Right cardiac atrium (tissue), 5 donors: ENCODE measurements at regions not wholly inside any gene's neighbourhood (a gene's known extent, or its start where the extent isn't known, plus 50 kb on each side); places are given as distances from the start of the nearest gene placed in this dataset.
A peak's percentile ranks its signal among the peaks of the same experiment; 100 is the strongest.

Source experiments
- ATAC-seq, 2 donors: fragments of 200-7000 bp; cut with Tn5 transposase; one replicate each; pipeline versions ENCODE4 v1.8.0 to v1.9.1; 2020; ENCODE audit warnings: moderate library complexity in 2 of 2, mild to moderate bottlenecking in 1 of 2
- DNase-seq, 3 donors: peaks; one replicate each; pipeline ENCODE4 v3.0.0-alpha.2; 2020
- H3K27ac ChIP-seq: one replicate; pipeline ENCODE4 v1.5.1; 2013; ENCODE audit warnings: mild to moderate bottlenecking, low read length, control low read depth, moderate library complexity
- H3K27me3 ChIP-seq: one replicate; pipeline ENCODE4 v1.6.1; 2013; ENCODE audit not compliant: control insufficient read depth, insufficient read depth
- H3K4me1 ChIP-seq: one replicate; pipeline ENCODE4 v1.6.1; 2013; ENCODE audit warnings: low read length; ENCODE audit not compliant: control insufficient read depth, insufficient read depth
- H3K4me3 ChIP-seq: one replicate; pipeline ENCODE4 v1.5.1; 2013; ENCODE audit warnings: low read length, control low read depth
- H3K9me3 ChIP-seq: one replicate; pipeline ENCODE4 v1.6.1; 2013; ENCODE audit warnings: low read length; ENCODE audit not compliant: control insufficient read depth
- WGBS: extraction: QIAGEN DNeasy Blood & Tissue Kit; methylation state at CpG from one replicate; pipeline ENCODE4 v1.1.7; 2013; 5-methylcytosine and 5-hydroxymethylcytosine counted together
- intact Hi-C, 4 donors: fragments of 100-400 bp; cut with DNase I; formaldehyde crosslinking; loops; one replicate each; pipeline versions ENCODE4 v1.11.0 to v1.14.0; 2022 to 2023
- donor health status: healthy with polysubstance abuse.
- donor health status: DM: no; HTN: yes; CAD: no.
- donor health status: DM: no; HTN: no; CAD: no.
- donor health status: DM: no; HTN: yes; CAD: no; lungs with severe emphysema.
- donor health status: DM: yes; HTN: yes; CAD: no.

DNA sequence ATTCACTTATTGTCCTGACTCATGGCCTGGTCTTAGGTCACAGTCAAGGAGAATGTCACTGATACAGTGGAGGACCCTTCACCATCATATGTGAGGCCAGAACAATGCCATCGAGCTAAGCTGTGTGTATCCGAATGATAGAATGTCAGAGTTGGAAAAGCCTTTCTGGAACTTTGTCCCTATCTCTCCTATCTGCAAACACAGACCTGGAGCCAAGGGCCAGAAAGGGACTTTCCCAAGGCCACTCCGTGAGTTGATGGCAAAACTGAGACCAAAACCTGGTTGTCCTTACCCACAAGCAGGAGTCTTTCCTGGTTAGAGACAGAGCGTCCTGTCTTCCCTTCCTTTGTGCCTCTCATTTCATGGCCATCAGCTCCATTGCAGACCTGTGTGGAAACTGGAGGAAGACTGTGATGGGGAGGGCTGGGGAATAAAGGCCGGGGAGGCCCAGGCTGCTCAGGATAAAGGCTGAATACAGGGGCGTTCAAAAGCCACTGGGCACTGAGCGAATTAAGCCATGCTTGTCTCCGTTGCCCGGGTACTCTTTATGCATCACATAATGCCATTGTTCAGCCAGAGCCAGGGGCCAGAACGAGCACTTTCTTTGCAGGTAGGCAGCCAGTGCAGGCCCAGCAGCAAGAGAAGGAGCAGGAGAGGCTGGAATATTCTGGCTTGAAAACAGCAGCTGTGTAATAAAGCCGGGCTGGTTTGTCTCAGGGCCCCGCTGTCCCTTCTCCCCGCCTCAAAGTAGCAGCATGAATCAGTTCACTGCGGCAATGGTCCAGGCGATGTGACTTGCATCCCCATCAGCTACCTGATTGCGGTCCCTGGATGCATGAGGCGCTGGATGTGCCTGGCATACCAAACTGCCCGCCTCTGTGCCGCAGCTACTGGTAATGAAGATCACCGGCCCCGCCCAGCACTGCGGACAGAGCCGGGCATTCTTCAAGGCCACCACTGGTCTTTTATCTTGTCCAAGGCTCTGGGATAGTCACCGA, 143.0 kb downstream of the RPS24 start:
- intact Hi-C loops: no loop called here
- Histone ChIP-seq H3K27ac (no peak overlapping the region), H3K27me3 (no peaks in the 10 kb centered on the region), H3K9me3 (no peaks in the 10 kb centered on the region), H3K4me1 (no peaks in the 10 kb centered on the region), H3K4me3 (no peak overlapping the region)
- ATAC-seq (no peak), DNase-seq (no peak)
- 94% methylated on average over 24 of the region's 24 CpGs for WGBS

DNA sequence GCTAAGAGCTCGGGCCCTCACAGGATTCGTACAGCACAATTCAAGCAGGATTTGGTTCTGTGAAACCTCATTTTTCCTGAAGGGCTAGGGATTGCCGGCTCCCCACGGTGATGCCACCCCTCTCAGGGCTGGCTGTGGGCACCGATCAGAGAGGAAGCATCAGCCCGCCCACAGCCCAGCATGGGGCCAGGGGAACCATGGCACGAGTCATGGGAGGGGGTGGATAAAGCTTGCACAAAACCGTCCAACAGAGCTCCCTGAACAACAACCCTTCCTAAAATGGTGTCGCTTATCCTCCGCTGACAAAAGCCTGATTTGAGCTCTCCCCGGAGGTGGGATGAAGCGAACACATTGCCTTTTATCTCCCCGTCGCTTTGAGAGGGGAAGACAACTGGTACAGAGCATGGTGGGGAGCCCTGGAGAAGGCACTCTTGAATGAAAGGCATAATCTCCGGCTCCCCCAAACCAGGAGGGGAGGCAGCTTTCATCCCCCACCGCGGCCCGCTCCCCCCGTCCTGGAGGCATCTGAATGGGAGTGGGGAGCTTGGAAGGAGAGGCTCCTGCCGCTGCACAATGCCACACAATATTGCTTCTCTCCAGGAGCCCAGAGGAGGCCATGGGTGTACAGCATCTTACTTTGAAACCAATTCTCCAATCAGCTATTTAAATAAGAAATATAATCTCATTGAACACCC, 144.0 kb downstream of the RPS24 start:
- WGBS: 66% methylated on average over 20 of the region's 20 CpGs
- no peaks in the 10 kb centered on the region for H3K4me1 ChIP-seq
- intact Hi-C loops: no loop called here
- H3K4me3 ChIP-seq: no peak overlapping the region
- DNase-seq (no peak), ATAC-seq (no peak)
- no peaks in the 10 kb centered on the region for H3K27me3 ChIP-seq
- H3K9me3 ChIP-seq: no peaks in the 10 kb centered on the region
- no peak overlapping the region for H3K27ac ChIP-seq

DNA sequence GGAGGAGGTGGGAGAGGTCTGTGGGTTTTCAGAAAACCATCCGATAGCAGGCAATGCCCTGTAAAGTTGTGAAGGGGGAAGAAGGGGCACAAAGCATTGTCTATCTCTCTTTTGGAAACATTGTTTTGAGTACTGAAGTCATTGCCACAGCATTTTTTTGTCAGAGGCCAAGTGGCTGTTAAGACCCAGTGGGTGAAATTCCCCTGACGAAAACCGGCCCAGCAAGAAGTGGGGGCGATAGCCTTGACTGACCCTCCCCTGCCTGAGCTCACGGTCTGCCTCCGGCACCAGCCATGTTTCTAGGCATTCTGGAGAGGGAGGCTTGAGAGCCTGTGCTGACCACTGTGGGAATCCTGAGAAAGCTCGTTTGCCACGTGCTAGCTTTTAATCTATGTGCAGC, 144.7 kb downstream of the RPS24 start:
- H3K4me3 ChIP-seq: no peak overlapping the region
- ATAC-seq: no peak
- DNase-seq: no peak
- H3K27me3 ChIP-seq: no peaks in the 10 kb centered on the region
- intact Hi-C loops: no loop called here
- H3K27ac ChIP-seq: no peak overlapping the region
- WGBS: 53% methylated on average over 8 of the region's 8 CpGs
- H3K9me3 ChIP-seq: no peaks in the 10 kb centered on the region
- no peaks in the 10 kb centered on the region for H3K4me1 ChIP-seq

DNA sequence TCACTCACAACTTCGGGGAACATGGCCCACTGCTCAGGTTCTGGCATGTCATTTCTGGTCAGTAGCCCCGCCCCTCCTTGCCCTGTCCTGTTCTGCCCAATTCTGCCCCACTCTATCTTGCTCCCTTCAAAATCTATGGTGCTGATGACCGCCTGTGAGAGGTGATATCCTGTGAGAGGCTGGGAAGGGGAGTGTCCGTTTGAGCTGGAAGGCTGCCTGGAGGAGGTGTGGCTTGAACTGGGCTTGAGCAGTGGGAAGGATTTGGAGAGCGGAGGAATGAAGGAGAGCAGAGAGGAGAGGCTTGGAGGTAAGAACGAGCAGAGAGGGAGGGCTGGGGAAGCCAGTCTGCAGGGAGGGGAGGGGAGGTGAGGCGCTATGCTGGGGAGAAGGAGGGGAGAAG, 145.3 kb downstream of the RPS24 start:
- WGBS: 43% methylated on average over 7 of the region's 7 CpGs
- ATAC-seq: peak; percentile 75 to 77
- intact Hi-C loops: no loop called here
- no peaks in the 10 kb centered on the region for H3K9me3 ChIP-seq
- H3K27me3 ChIP-seq: no peaks in the 10 kb centered on the region
- DNase-seq: peak; percentile 60 to 84 (median 80)
- no peak overlapping the region for H3K4me3 ChIP-seq
- no peaks in the 10 kb centered on the region for H3K4me1 ChIP-seq
- no peak overlapping the region for H3K27ac ChIP-seq

DNA sequence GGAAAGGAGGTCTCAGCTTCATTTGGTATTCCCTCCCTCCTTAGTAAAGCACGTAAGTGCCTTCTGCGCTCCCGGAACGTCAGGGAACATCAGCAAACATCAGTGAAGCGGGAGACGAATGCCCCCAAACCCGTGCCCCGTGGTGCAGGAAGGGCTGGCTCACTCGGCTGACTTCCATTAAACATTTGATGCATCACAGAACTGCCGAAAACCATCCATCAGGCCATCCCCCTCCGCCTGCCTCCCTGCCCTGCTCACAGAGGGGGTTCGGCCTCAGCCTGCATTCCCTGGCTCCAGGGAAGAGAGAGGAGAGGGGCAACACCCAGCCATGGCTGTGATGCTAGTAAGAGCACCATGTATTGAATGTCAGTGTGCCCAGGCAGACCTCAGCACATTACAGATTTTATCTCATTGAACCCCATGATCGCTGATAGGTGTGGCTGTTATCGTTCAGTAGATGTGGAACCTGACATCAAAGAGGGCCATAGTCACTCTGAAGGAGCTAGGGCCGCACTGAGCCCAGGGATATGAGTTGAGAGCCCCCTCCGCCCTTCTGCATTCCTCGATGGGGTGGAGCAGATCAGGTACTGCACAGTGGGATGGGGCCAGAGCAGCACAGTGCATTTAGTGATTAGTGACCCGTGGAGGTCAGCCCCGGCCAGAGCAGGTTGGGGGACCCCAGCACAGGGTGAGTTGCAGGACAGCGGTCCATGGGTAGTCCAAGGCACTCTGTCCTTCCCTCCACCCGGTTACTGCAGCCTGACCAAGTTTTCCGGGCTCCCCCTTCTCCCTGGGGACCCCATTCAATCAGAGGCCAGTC, 146.4 kb downstream of the RPS24 start:
- Histone ChIP-seq H3K9me3 (no peaks in the 10 kb centered on the region), H3K4me3 (no peak overlapping the region), H3K4me1 (no peaks in the 10 kb centered on the region), H3K27ac (no peak overlapping the region), H3K27me3 (no peaks in the 10 kb centered on the region)
- ATAC-seq: no peak
- intact Hi-C loops: loop anchor here in 1 of 4 donors (10.0 kb wide), 1 partner anchor 105 kb away; no protein-coding TSS in a partner anchor
- WGBS: 69% methylated on average over 22 of the region's 22 CpGs
- no peak for DNase-seq

DNA sequence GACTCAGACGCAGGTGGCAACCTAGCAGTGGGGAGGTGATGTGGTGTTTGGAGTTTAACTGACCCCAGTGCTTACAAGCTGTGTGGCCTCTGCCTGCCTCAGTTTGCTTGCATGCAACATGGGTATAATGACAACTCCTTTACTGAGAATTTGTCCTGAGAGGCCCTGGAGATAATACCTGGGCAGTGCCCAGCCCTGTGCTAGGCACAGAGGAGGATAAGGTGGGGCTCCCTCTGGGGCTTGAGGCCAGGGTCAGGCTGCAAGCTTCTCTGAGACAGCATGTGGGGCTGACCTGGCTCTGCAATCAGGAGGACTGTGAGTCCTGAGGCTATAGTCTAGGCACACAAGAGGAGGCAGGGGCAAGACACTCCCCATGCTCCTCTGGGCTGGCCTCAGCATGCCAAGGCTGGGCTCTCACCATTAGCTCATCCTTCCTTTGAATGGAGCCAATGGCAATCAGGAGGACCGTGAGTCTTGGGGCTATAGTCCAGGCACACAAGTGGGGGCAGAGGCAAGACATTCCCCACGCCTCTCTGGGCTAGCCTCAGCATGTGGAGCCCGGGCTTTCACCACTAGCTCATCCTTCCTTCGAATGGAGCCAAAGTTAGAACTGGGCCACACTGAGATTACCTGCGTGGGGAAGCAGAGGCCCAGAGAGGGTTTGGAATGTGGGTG, 147.9 kb downstream of the RPS24 start:
- peaks cover 6% of the 10 kb centered on the region for H3K4me1 ChIP-seq
- intact Hi-C loops: loop anchor here in 1 of 4 donors (10.0 kb wide), 1 partner anchor 107 kb away; no protein-coding TSS in a partner anchor
- WGBS: 95% methylated on average over 6 of the region's 6 CpGs
- ATAC-seq (no peak), DNase-seq (no peak)
- H3K4me3 ChIP-seq: no peak overlapping the region
- H3K27ac ChIP-seq: no peak overlapping the region
- no peaks in the 10 kb centered on the region for H3K9me3 ChIP-seq
- no peaks in the 10 kb centered on the region for H3K27me3 ChIP-seq

DNA sequence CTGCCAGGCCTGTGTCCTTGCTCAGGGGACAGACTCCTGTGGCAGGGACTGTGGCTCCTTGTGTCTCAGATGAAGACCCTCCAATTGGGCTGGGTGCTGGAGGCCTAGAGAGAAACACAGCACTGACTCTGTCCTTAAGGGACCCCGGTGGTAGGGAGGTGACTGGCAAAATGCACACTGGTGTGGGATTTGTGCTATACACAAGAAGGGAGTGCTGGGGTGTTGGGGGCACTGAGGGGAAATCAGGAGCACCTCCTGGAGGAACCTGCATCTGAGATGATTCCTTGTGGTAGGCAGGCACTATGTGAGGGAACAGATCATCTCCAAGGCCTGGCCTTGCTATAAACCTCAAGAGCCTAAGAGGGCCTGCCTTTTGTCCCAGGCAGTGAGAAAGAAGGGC, 149.2 kb downstream of the RPS24 start:
- Histone ChIP-seq H3K27me3 (no peaks in the 10 kb centered on the region), H3K9me3 (no peaks in the 10 kb centered on the region), H3K27ac (no peak overlapping the region), H3K4me1 (peaks cover 6% of the 10 kb centered on the region), H3K4me3 (no peak overlapping the region)
- ATAC-seq: no peak
- 89% methylated on average over 1 of the region's 1 CpG for WGBS
- no peak for DNase-seq
- intact Hi-C loops: loop anchor here in 1 of 4 donors (10.0 kb wide), 1 partner anchor 108 kb away; no protein-coding TSS in a partner anchor

DNA sequence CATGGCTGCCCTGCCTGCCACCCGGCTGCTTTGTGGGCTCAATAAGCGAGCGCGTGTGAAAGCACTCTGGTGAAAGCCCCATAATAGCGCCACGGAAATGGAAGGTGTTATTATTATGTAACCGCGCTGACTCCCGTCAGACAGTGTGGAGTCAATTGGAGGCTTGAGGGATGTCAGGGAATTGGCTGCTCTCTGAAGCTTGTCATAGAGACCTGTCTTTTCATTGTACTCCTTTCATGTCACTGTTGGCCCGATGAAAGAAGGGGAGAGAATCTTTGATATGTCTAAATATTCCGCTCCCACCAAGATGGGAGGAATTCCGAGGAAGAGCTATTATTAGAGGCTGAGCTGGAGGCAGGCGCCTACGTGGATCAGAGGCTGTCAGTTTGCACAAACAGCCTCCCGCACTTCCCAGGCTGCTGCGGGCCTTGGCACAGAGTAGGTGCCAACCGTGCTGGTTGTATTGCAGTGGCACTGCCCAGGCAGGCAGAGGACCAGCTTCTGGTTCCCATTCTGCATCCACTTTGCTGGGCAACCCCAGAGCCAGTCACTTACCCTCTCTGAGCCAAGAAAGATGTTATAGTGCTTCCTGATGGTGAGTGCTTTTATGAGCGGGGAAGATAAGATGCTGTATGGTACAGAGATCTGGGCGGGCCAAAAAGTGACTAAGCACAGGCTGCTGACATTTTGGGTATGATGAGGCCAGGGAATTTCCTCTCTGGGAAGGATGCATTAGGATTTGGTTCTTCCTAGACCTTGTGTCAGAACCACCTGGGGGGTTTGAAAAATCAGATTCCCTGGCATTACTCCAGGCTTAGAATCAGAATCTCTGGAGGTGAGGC, 151.4 kb downstream of the RPS24 start:
- no peaks in the 10 kb centered on the region for H3K9me3 ChIP-seq
- WGBS: 78% methylated on average over 19 of the region's 19 CpGs

DNA sequence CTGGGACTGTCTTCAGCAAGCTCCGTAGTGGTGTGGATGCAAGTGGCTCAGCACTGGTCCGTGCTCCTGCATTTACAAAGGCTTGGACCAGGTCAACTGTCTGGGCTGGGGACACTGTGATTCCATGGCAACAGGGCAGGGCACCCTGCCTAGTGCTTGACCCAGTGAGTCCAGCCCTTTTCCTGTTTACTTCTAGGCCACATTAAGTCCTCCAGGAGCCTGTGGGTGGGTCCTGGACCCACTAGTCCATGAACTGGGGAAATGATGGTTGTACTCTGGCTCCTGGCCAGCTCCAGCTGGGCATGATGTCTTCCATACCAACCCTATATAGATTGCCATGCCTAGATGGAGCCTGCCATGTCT, 152.0 kb downstream of the RPS24 start:
- WGBS: 58% methylated on average over 2 of the region's 2 CpGs
- Histone ChIP-seq H3K9me3 (no peaks in the 10 kb centered on the region), H3K4me1 (peaks cover 6% of the 10 kb centered on the region), H3K4me3 (no peak overlapping the region), H3K27me3 (no peaks in the 10 kb centered on the region), H3K27ac (no peak overlapping the region)
- ATAC-seq (peak; percentile 76 to 85), DNase-seq (peak; percentile 50 to 84 (median 60))
- intact Hi-C loops: loop anchor here in 1 of 4 donors (10.0 kb wide), 1 partner anchor 111 kb away; no protein-coding TSS in a partner anchor

More for the DNA sequence above, 151.4 kb downstream of the RPS24 start:
- peaks cover 6% of the 10 kb centered on the region for H3K4me1 ChIP-seq
- DNase-seq: no peak
- H3K27me3 ChIP-seq: no peaks in the 10 kb centered on the region
- intact Hi-C loops: loop anchor here in 1 of 4 donors (10.0 kb wide), 1 partner anchor 110 kb away; no protein-coding TSS in a partner anchor
- no peak overlapping the region for H3K4me3 ChIP-seq
- ATAC-seq: peak in 1 of 2 donors; percentile 3
- H3K27ac ChIP-seq: no peak overlapping the region
